ENCODE measurements at regions not wholly inside any gene's neighbourhood (a gene's known extent, or its start where the extent isn't known, plus 50 kb on each side); places are given as distances from the start of the nearest gene placed in this dataset.

GRCh38 chr12:111055181-111055880 lies 135.0 kb upstream of the MYL2 start (continued):
- TF ChIP-seq NANOG (IDR thresholded peaks at IDR 0.05; ENCODE audit: insufficient read depth, low read depth, low read length, poor library complexity, severe bottlenecking), result no peak
- TF ChIP-seq EP300 (IDR thresholded peaks at IDR 0.05; ENCODE audit: borderline replicate concordance in 1 of 2, low read depth in 2 of 2, low read length in 2 of 2), result no peak
- TF ChIP-seq NRF1 (IDR thresholded peaks at IDR 0.05; ENCODE audit: low read depth, low read length), result no peak
- TF ChIP-seq ATF2 (IDR thresholded peaks at IDR 0.05; ENCODE audit: low read length), result no peak
- TF ChIP-seq SP2 (IDR thresholded peaks at IDR 0.05; ENCODE audit: low read length), result no peak
- no peak for TF ChIP-seq RNF2 (IDR thresholded peaks at IDR 0.05; ENCODE audit: borderline replicate concordance, low read depth, low read length, missing control alignments, poor library complexity, severe bottlenecking)
- TF ChIP-seq BACH1 (IDR thresholded peaks at IDR 0.05; ENCODE audit: low read length), result no peak
